Astrocyte of the cerebellum (primary cell): ENCODE measurements at regions not wholly inside any gene's neighbourhood (a gene's known extent, or its start where the extent isn't known, plus 50 kb on each side); places are given as distances from the start of the nearest gene placed in this dataset.

Source experiments
- DNase-seq: peaks from one replicate; pipeline ENCODE4 v3.0.0-alpha.2; 2011; ENCODE audit warnings: low read depth
- H3K4me3 ChIP-seq: 2 replicates; pipeline ENCODE4 v1.5.1; 2011; ENCODE audit warnings: mild to moderate bottlenecking, low read depth, low read length, moderate library complexity
- in situ Hi-C: cut with HindIII; loops from 2 replicates; pipeline ENCODE4 v1.10.0; 2017; ENCODE audit warnings: low sequenced_read_pairs
- TF ChIP-seq, protein P1 (sequence below): IDR thresholded peaks from 2 replicates; pipeline ENCODE4 v1.5.1; 2012; ENCODE audit warnings: low read length, low read depth, moderate library complexity, mild to moderate bottlenecking; ENCODE audit errors: missing control alignments

DNA sequence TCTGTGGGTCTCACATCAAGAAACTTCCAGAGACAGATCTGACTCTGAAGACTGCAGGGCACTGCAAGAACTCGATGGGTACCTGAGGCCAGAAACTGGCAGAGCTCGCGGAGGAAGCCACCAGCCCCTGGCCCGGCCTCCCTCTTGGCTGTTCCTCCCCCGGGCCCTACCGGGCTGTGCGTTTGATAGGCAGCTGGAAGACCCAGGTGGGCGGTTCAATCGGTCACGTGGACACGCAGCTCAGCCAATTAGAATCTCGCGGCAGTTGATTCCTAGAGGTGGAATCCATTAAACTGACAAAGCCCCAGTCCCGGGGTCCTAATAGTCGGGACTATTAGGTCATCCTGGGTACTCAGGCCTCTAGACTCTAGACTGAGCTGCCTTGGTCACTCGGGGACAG is 139.9 kb downstream of the GPCPD1 start:
- in situ Hi-C loops: no loop called here
- TF ChIP-seq, protein P1, sequence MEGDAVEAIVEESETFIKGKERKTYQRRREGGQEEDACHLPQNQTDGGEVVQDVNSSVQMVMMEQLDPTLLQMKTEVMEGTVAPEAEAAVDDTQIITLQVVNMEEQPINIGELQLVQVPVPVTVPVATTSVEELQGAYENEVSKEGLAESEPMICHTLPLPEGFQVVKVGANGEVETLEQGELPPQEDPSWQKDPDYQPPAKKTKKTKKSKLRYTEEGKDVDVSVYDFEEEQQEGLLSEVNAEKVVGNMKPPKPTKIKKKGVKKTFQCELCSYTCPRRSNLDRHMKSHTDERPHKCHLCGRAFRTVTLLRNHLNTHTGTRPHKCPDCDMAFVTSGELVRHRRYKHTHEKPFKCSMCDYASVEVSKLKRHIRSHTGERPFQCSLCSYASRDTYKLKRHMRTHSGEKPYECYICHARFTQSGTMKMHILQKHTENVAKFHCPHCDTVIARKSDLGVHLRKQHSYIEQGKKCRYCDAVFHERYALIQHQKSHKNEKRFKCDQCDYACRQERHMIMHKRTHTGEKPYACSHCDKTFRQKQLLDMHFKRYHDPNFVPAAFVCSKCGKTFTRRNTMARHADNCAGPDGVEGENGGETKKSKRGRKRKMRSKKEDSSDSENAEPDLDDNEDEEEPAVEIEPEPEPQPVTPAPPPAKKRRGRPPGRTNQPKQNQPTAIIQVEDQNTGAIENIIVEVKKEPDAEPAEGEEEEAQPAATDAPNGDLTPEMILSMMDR: no peak
- no peak overlapping the region for H3K4me3 ChIP-seq
- no peak for DNase-seq

DNA sequence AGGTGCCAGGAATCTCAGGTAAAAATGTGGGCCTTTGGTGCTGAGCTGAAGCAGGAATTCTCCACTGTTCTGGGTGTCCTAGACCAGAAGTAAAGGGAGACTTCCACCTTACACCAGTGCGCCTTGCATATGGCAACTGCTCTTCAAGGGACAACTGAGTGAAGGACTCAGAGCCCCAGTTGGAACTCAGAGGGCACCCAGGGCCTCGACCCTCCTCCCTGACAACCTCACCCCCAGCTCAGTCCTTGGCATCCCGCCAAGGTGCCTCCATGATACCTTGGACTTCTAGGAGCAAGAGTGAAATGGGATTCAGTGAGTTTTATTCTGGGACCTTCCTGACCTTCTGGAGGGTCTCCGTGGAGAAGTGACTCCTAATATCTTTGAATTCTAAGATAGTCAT is 140.3 kb downstream of the GPCPD1 start:
- in situ Hi-C loops: no loop called here
- no peak overlapping the region for H3K4me3 ChIP-seq
- TF ChIP-seq, protein P1: no peak
- DNase-seq: no peak

DNA sequence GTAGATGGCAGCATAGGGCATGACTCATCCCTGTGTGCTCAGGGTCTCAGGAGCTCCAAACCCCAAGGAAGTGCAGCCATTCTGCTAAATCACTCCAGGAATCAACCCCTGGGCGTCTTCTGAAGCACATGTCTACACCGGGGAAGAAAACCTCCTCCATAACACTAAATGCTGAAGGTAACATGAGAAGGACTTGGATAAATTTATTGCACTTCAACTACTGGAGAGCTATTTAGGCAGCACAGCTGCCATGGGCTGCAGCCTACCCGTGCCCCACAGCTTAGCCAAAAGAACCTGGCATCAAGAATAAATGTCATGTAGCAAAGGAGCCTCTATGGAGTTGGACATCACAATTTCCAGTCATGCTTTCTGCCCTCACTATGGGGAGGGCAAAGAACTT is 141.7 kb downstream of the GPCPD1 start:
- TF ChIP-seq, protein P1: no peak
- no peak for DNase-seq
- H3K4me3 ChIP-seq: no peak overlapping the region
- in situ Hi-C loops: no loop called here

DNA sequence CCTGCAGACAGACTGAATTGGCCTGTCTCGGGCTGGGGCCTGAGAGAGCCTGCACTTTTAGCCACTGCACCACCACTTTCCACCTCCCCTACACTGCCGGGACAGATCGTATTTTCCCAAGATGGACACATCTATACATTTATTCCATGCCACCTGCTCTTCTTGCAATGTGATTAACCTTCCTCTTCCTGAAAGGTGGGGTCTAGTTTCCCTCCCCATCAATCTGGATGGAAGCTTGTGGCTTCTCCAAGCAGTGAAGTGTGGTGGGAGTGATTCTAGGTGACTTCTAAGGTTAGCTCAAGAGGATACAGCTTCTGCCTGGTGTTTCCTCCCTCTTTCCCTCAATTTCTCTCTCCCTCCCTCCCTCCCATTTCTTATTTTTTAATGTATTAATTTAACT is 143.7 kb downstream of the GPCPD1 start:
- in situ Hi-C loops: no loop called here
- no peak overlapping the region for H3K4me3 ChIP-seq

DNA sequence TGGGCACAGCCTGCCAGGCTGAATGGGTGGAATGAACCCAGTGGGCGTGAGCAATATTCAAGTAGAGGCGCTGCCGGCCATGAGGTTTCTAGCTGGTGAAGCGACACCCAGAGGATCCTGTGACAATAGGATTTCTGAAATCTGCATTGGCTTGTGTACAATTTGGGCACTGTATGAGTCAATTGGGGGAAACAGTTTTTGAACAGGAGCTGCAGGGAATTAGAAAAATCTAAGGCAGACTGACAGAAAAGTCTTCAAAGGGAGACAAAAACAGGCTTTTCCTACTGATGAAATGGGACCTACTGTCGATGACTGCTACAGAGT is 145.2 kb downstream of the GPCPD1 start:
- no peak overlapping the region for H3K4me3 ChIP-seq
- in situ Hi-C loops: no loop called here
- TF ChIP-seq, protein P1: no peak
- DNase-seq: no peak

More for the DNA sequence above, 143.7 kb downstream of the GPCPD1 start:
- TF ChIP-seq, protein P1: no peak
- no peak for DNase-seq

DNA sequence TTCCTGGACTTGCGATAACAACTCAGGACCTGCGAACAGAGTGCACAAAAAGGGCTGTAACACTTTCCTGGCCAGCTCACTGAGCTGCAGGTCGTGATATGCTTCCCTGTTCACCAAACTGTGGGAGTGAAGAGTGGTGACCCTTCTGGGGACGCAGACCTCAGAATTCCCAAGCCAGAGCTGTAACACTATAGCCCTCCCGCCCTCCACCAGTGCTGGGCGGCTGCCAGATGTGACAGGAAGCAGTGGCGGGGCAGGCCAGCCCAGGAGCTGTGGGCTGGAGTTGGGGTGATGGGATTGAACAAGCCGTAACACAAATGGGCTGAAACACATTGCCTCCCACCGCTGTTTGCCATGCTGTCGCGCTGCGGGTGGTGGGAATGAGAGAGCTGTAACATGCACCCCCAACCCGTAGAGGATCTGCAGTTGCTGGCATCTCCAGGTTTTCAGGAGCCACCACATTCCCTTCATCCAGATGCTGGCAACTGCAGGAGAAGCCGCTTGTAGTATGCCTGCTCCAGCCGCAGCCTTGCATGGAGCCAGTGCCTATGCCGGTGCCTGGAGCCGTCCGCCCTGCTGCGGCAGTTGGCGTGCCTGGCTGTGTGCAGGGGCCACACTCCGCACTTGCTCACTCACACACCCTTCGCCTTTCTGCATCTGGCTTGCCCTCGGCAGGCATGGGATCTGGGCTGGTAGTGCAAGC is 145.8 kb downstream of the GPCPD1 start:
- H3K4me3 ChIP-seq: no peak overlapping the region
- TF ChIP-seq, protein P1: no peak
- DNase-seq: no peak
- in situ Hi-C loops: no loop called here
